TTC549 (cell line): ENCODE measurements at regions not wholly inside any gene's neighbourhood (a gene's known extent, or its start where the extent isn't known, plus 50 kb on each side); places are given as distances from the start of the nearest gene placed in this dataset.
"Not testable (repeated sequence)": the region's sequence is repeated elsewhere in the genome, so short reads cannot be mapped to it uniquely, and the experiment has no call there.

ENCODE experiments used
- FAIRE-seq: peaks from 2 replicates; lab custom pipeline; 2012; peaks lifted over from hg19 to GRCh38; lab: Jason Lieb, UNC

- no peak for FAIRE-seq
These were observed 1247.0 kb upstream of the ACO1 start for GRCh38 chr9:31137176-31138160.

- FAIRE-seq, result no peak
These were observed 1244.1 kb upstream of the ACO1 start for GRCh38 chr9:31140316-31140715.

GRCh38 chr9:31142456-31142855, 1242.0 kb upstream of the ACO1 start:
- no peak for FAIRE-seq

GRCh38 chr9:31144614-31145013, 1239.8 kb upstream of the ACO1 start:
- no peak for FAIRE-seq

GRCh38 chr9:31146485-31147166, 1237.8 kb upstream of the ACO1 start:
- FAIRE-seq, result no peak

GRCh38 chr9:31153250-31153840, 1231.1 kb upstream of the ACO1 start:
- FAIRE-seq, result no peak

- FAIRE-seq, result no peak
These were observed 1217.9 kb upstream of the ACO1 start for GRCh38 chr9:31166516-31166915.

- FAIRE-seq, result no peak
These were observed 1216.3 kb upstream of the ACO1 start for GRCh38 chr9:31168161-31168560.

- FAIRE-seq, result no peak
These were observed 1209.8 kb upstream of the ACO1 start for GRCh38 chr9:31174681-31175080.

GRCh38 chr9:31183866-31184265, 1200.6 kb upstream of the ACO1 start:
- FAIRE-seq, result no peak

- no peak for FAIRE-seq
These were observed 1198.6 kb upstream of the ACO1 start for GRCh38 chr9:31185831-31186230.

- FAIRE-seq, result no peak
These were observed 1195.9 kb upstream of the ACO1 start for GRCh38 chr9:31188496-31188895.

GRCh38 chr9:31210978-31211570, 1173.4 kb upstream of the ACO1 start:
- FAIRE-seq, result no peak

- not testable (repeated sequence) for FAIRE-seq
These were observed 1154.5 kb upstream of the ACO1 start for GRCh38 chr9:31229976-31230375.

- FAIRE-seq, result no peak
These were observed 1152.0 kb upstream of the ACO1 start for GRCh38 chr9:31232485-31232884.

- no peak for FAIRE-seq
These were observed 1148.1 kb upstream of the ACO1 start for GRCh38 chr9:31236344-31236743.

GRCh38 chr9:31243386-31243785, 1141.1 kb upstream of the ACO1 start:
- no peak for FAIRE-seq

- no peak for FAIRE-seq
These were observed 1136.3 kb upstream of the ACO1 start for GRCh38 chr9:31248156-31248555.

- no peak for FAIRE-seq
These were observed 1133.1 kb upstream of the ACO1 start for GRCh38 chr9:31251386-31251785.

GRCh38 chr9:31253800-31254762, 1130.4 kb upstream of the ACO1 start:
- no peak for FAIRE-seq

- no peak for FAIRE-seq
These were observed 1129.2 kb upstream of the ACO1 start for GRCh38 chr9:31255211-31255610.
